ENCODE measurements at regions not wholly inside any gene's neighbourhood (a gene's known extent, or its start where the extent isn't known, plus 50 kb on each side); places are given as distances from the start of the nearest gene placed in this dataset.

- intact Hi-C loops (cut with DNase I; ENCODE audit: low total_unique reads): no loop called here
Measured at GRCh38 chr5:143469125-143469524, 65.6 kb upstream of the NR3C1 start.

GRCh38 chr5:143466632-143467031, 63.1 kb upstream of the NR3C1 start:
- 2 to 94% (median 55%) methylated on average over 1 of the region's 1 CpG for WGBS, 5 donors
- H3K4me3 ChIP-seq: no peak overlapping the region
- no peak for DNase-seq
- no peaks in the 10 kb centered on the region for H3K4me1 ChIP-seq
- H3K9me3 ChIP-seq: no peaks in the 10 kb centered on the region
- H3K27ac ChIP-seq: no peak overlapping the region
- no peaks in the 10 kb centered on the region for H3K36me3 ChIP-seq
- no peak for TF ChIP-seq POLR2A (IDR thresholded peaks at IDR 0.05)
- no peak for TF ChIP-seq CTCF (IDR thresholded peaks at IDR 0.05 in 8 of 11, conservative IDR thresholded peaks at IDR 0.05 in 3 of 11)
- no peak for TF ChIP-seq POLR2AphosphoS5 (IDR thresholded peaks at IDR 0.05)
- intact Hi-C loops (cut with DNase I; ENCODE audit: low total_unique reads): no loop called here
- H3K27me3 ChIP-seq (replicated peaks in 1 of 7): no peaks in the 10 kb centered on the region

More at GRCh38 chr5:143469125-143469524, 65.6 kb upstream of the NR3C1 start:
- DNase-seq: no peak
- Histone ChIP-seq H3K4me3 (no peak overlapping the region), H3K4me1 (no peaks in the 10 kb centered on the region), H3K9me3 (no peaks in the 10 kb centered on the region), H3K36me3 (no peaks in the 10 kb centered on the region), H3K27me3 (replicated peaks in 1 of 7) (no peaks in the 10 kb centered on the region), H3K27ac (no peak overlapping the region)
- 95 to 100% (median 96%) methylated on average over 2 of the region's 2 CpGs for WGBS, 5 donors
- TF ChIP-seq CTCF (IDR thresholded peaks at IDR 0.05 in 8 of 11, conservative IDR thresholded peaks at IDR 0.05 in 3 of 11) (no peak), POLR2A (IDR thresholded peaks at IDR 0.05) (no peak), POLR2AphosphoS5 (IDR thresholded peaks at IDR 0.05) (no peak)

- Histone ChIP-seq H3K4me3 (no peak overlapping the region), H3K27me3 (replicated peaks in 1 of 7) (no peaks in the 10 kb centered on the region), H3K4me1 (no peaks in the 10 kb centered on the region), H3K9me3 (no peaks in the 10 kb centered on the region), H3K27ac (no peak overlapping the region), H3K36me3 (no peaks in the 10 kb centered on the region)
- intact Hi-C loops (cut with DNase I; ENCODE audit: low total_unique reads): no loop called here
- no peak for DNase-seq
- no peak for TF ChIP-seq CTCF (IDR thresholded peaks at IDR 0.05 in 8 of 11, conservative IDR thresholded peaks at IDR 0.05 in 3 of 11)
- TF ChIP-seq POLR2AphosphoS5 (IDR thresholded peaks at IDR 0.05): no peak
- no peak for TF ChIP-seq POLR2A (IDR thresholded peaks at IDR 0.05)
- WGBS, 5 donors: 94 to 100% (median 97%) methylated on average over 1 of the region's 1 CpG
Measured at GRCh38 chr5:143464723-143465490, 61.4 kb upstream of the NR3C1 start.

- intact Hi-C loops (cut with DNase I; ENCODE audit: low total_unique reads): no loop called here
Measured at GRCh38 chr5:143462431-143462830, 58.9 kb upstream of the NR3C1 start.

More at GRCh38 chr5:143462431-143462830, 58.9 kb upstream of the NR3C1 start:
- no peaks in the 10 kb centered on the region for H3K27me3 ChIP-seq (replicated peaks in 1 of 7)
- no peaks in the 10 kb centered on the region for H3K4me1 ChIP-seq
- no peak overlapping the region for H3K4me3 ChIP-seq
- DNase-seq: no peak
- no peaks in the 10 kb centered on the region for H3K36me3 ChIP-seq
- no peak overlapping the region for H3K27ac ChIP-seq
- no peaks in the 10 kb centered on the region for H3K9me3 ChIP-seq
- no peak for TF ChIP-seq POLR2A (IDR thresholded peaks at IDR 0.05)
- no peak for TF ChIP-seq POLR2AphosphoS5 (IDR thresholded peaks at IDR 0.05)
- TF ChIP-seq CTCF (IDR thresholded peaks at IDR 0.05 in 8 of 11, conservative IDR thresholded peaks at IDR 0.05 in 3 of 11): no peak

Measured in spleen (tissue), 11 donors.